K562 (cell line): ENCODE measurements at regions not wholly inside any gene's neighbourhood (a gene's known extent, or its start where the extent isn't known, plus 50 kb on each side); places are given as distances from the start of the nearest gene placed in this dataset.

Experiments
- ATAC-seq: fragments of 200-7000 bp; cut with Tn5 transposase; 3 replicates; pipeline ENCODE4 v1.9.1; 2020; ENCODE audit warnings: moderate library complexity
- BruUV-seq: library from RNA; stranded (reverse); fragments of 400-500 nt; replicated peaks from 2 replicates; lab custom pipeline; 2021; lab: Mats Ljungman, UMichigan
- CTCF ChIA-PET: fragments of 300-600 bp; formaldehyde crosslinking; extraction: SDS; loops from one replicate; lab custom pipeline; 2021; ENCODE audit warnings: low intra/inter-chr PET ratio; lab: Yijun Ruan, JAX
- POLR2A ChIA-PET: fragments of 300-600, 350-650 bp; sonication (Branson Sonifier 250); formaldehyde crosslinking; extraction: SDS; loops from one replicate; lab custom pipeline; 2021; ENCODE audit warnings: antibody characterized with exemption, inconsistent platforms; lab: Yijun Ruan, JAX
- DNase-seq, 4 experiments: peaks; one replicate each; pipeline versions ENCODE4 v3.0.0 to v3.0.0-alpha.2; 2011 to 2018; ENCODE audit warnings: low spot score in 3 of 4, mixed read lengths in 3 of 4; ENCODE audit errors: extremely low read depth in 1 of 4
- FAIRE-seq: peaks from 2 replicates; lab custom pipeline; 2011; peaks lifted over from hg19 to GRCh38; lab: Jason Lieb, UNC
- H2AFZ ChIP-seq: 2 replicates; pipeline ENCODE4 v1.6.0; 2011; ENCODE audit warnings: low read depth, low read length, control low read depth, inconsistent platforms
- H3K27ac ChIP-seq: fragments of 200-600 bp; 3 replicates; pipeline ENCODE4 v1.8.0; 2011; ENCODE audit warnings: low read depth, mild to moderate bottlenecking, control low read depth, inconsistent platforms, low read length, moderate library complexity, mixed read lengths; ENCODE audit errors: extremely low read depth
- H3K27me3 ChIP-seq, 2 experiments: fragments of 300-600 bp in 1 of 2; 2 replicates in 1 of 2; 3 replicates in 1 of 2; pipeline versions ENCODE4 v1.6.0 to v1.8.0; 2011; ENCODE audit warnings: inconsistent platforms in 2 of 2, low read length in 2 of 2, mild to moderate bottlenecking in 1 of 2, mixed read lengths in 1 of 2, moderate library complexity in 1 of 2; ENCODE audit not compliant: control insufficient read depth in 2 of 2, insufficient read depth in 2 of 2
- H3K36me3 ChIP-seq: fragments of 300-600 bp; 3 replicates; pipeline ENCODE4 v1.8.0; 2011; ENCODE audit warnings: mild to moderate bottlenecking, low read length, inconsistent platforms; ENCODE audit not compliant: control insufficient read depth, insufficient read depth
- H3K4me1 ChIP-seq, 2 experiments: fragments of 200-600 bp in 1 of 2; replicated peaks in 1 of 2; 2 replicates in 1 of 2; 3 replicates in 1 of 2; pipeline versions ENCODE4 v1.5.1 to v1.8.0; 2011; ENCODE audit warnings: inconsistent platforms in 2 of 2, low read length in 2 of 2, mild to moderate bottlenecking in 1 of 2, mixed read lengths in 1 of 2, moderate library complexity in 1 of 2; ENCODE audit not compliant: control insufficient read depth in 2 of 2, insufficient read depth in 2 of 2
- H3K4me2 ChIP-seq: 2 replicates; pipeline ENCODE4 v1.6.1; 2011; ENCODE audit warnings: low read length, control low read depth, inconsistent platforms, mixed read lengths; ENCODE audit not compliant: insufficient read depth
- H3K4me3 ChIP-seq: fragments of 200-600 bp; sonication (generic), shearing (Covaris generic); 2 replicates; pipeline ENCODE4 v1.5.1; 2016; ENCODE audit warnings: control low read depth, inconsistent platforms
- H3K79me2 ChIP-seq: fragments of 200-600 bp; 3 replicates; pipeline ENCODE4 v1.8.0; 2011; ENCODE audit warnings: low read length, inconsistent platforms; ENCODE audit not compliant: control insufficient read depth, insufficient read depth
- H3K9ac ChIP-seq, 2 experiments: 2 replicates each; pipeline versions ENCODE4 v1.6.0 to v1.6.1; 2011; ENCODE audit warnings: low read depth in 2 of 2, low read length in 2 of 2, control low read depth in 1 of 2, inconsistent platforms in 1 of 2, mild to moderate bottlenecking in 1 of 2, mixed read lengths in 1 of 2; ENCODE audit not compliant: insufficient read depth in 1 of 2
- H3K9me1 ChIP-seq: one replicate; pipeline ENCODE4 v1.6.0; 2011; ENCODE audit warnings: inconsistent platforms, mild to moderate bottlenecking, low read length, moderate library complexity; ENCODE audit not compliant: control insufficient read depth, insufficient read depth
- H3K9me3 ChIP-seq: replicated peaks from 2 replicates; pipeline ENCODE4 v1.5.1; 2011; ENCODE audit warnings: low read depth, low read length, inconsistent platforms; ENCODE audit not compliant: control insufficient read depth, insufficient read depth
- H4K20me1 ChIP-seq: replicated peaks from 2 replicates; pipeline ENCODE4 v1.6.1; 2011; ENCODE audit warnings: low read length, inconsistent platforms, mixed read lengths; ENCODE audit not compliant: control insufficient read depth, insufficient read depth
- ADNP ChIP-seq: fragments of 200-800 bp; sonication (Bioruptor generic); IDR thresholded peaks from 2 replicates; pipeline ENCODE4 v1.6.1; 2016; ENCODE audit warnings: missing genetic modification characterization, missing compliant biosample characterization
- BRD9 ChIP-seq: fragments of 450-650 bp; IDR thresholded peaks from 2 replicates; pipeline ENCODE4 v1.6.1; 2018; ENCODE audit warnings: low read depth; ENCODE audit not compliant: partially characterized antibody
- DLX4 ChIP-seq: fragments of 250-450 bp; sonication (Bioruptor Pico); IDR thresholded peaks from 2 replicates; pipeline ENCODE4 v1.6.1; 2021; ENCODE audit warnings: mild to moderate bottlenecking
- FOXK2 ChIP-seq, 2 experiments: fragments of 450-650 bp; IDR thresholded peaks in 1 of 2; conservative IDR thresholded peaks in 1 of 2; 2 replicates each; pipeline ENCODE4 v1.6.1; 2016; ENCODE audit warnings: low read depth in 2 of 2, mild to moderate bottlenecking in 1 of 2
- FOXM1 ChIP-seq, 2 experiments: fragments of 450-650 bp in 1 of 2; sonication (generic) in 1 of 2; formaldehyde crosslinking in 1 of 2; IDR thresholded peaks; 2 replicates each; pipeline versions ENCODE4 v1.6.1 to v1.9.0; 2017 to 2022; ENCODE audit warnings: low read depth in 2 of 2, mild to moderate bottlenecking in 2 of 2, missing genetic modification reagents in 1 of 2, moderate library complexity in 1 of 2
- PCBP1 ChIP-seq: fragments of 200-400 bp; formaldehyde crosslinking; IDR thresholded peaks from 2 replicates; pipeline ENCODE4 v1.6.1; 2018; ENCODE audit warnings: mild to moderate bottlenecking, low read depth, low read length; ENCODE audit not compliant: poor library complexity, severe bottlenecking
- STAT5A ChIP-seq: IDR thresholded peaks from 2 replicates; pipeline ENCODE4 v1.6.1; 2012; ENCODE audit warnings: low read length, inconsistent platforms, borderline replicate concordance
- ZC3H8 ChIP-seq: fragments of 450-650 bp; IDR thresholded peaks from 2 replicates; pipeline ENCODE4 v1.6.1; 2017
- ZNF444 ChIP-seq: fragments of 250-450 bp; sonication (Bioruptor Pico); IDR thresholded peaks from 2 replicates; pipeline ENCODE4 v1.4.0; 2020; ENCODE audit warnings: mild to moderate bottlenecking, moderate library complexity
- ZZZ3 ChIP-seq: fragments of 450-650 bp; IDR thresholded peaks from 2 replicates; pipeline ENCODE4 v1.6.1; 2016; ENCODE audit warnings: antibody characterized with exemption, mild to moderate bottlenecking, moderate library complexity
- WGBS: fragments of 100-300 bp; shearing (Covaris generic); methylation state at CpG from one replicate; pipeline ENCODE4 v1.1.6; 2016; ENCODE audit warnings: low coverage, mixed read lengths; ENCODE audit not compliant: insufficient coverage; ENCODE audit errors: missing lambda C conversion rate; 5-methylcytosine and 5-hydroxymethylcytosine counted together
- in situ Hi-C: fragments of 300-500 bp; cut with MboI; formaldehyde crosslinking; loops from 4 replicates; pipeline ENCODE4 v1.15.0; 2018; ENCODE audit warnings: inconsistent platforms, mixed read lengths
- intact Hi-C: fragments of 100-400 bp; cut with micrococcal nuclease; formaldehyde crosslinking; loops from 2 replicates; pipeline ENCODE4 v1.14.2; 2022

GRCh38 chr2:42974169-42974720 is 181.9 kb upstream of the HAAO start:
- no peak overlapping the region; a peak in 1 of 4 replicates for H3K9ac ChIP-seq
- TF ChIP-seq DLX4 (CRISPR knock-in tag) (no peak), ZC3H8 (no peak), ZNF444 (no peak), PCBP1 (no peak), ADNP (tag) (no peak), FOXM1 (IDR thresholded peaks at IDR 0.05; ENCODE audit: low read depth) (no peak), FOXM1 (CRISPR knock-in tag; IDR thresholded peaks at IDR 0.05; ENCODE audit: low read depth) (no peak), BRD9 (no peak), FOXK2 (conservative IDR thresholded peaks at IDR 0.05 in 1 of 2, IDR thresholded peaks at IDR 0.05 in 1 of 2; ENCODE audit: low read depth in 2 of 2) (no peak), ZZZ3 (no peak), STAT5A (no peak)
- CTCF ChIA-PET: interaction anchor here (0.5 to 2.1 kb wide), 5 partner anchors 157 to 266 kb away, joined by 3 to 11 read pairs (median 3); no protein-coding TSS in a partner anchor
- ATAC-seq: no peak
- no peak overlapping the region for H3K27ac ChIP-seq
- no peak for DNase-seq
- FAIRE-seq: no peak
- H3K4me3 ChIP-seq: no peak overlapping the region
- H3K27me3 ChIP-seq: no peaks in the 10 kb centered on the region
- no peaks in the 10 kb centered on the region for H3K79me2 ChIP-seq
- peaks cover 2 to 34% of the 10 kb centered on the region in 2 experiments; a peak in 3 of 5 replicates for H3K4me1 ChIP-seq
- in situ Hi-C loops (loop anchor here (10.0 kb wide), 1 partner anchor 261 kb away; no protein-coding TSS in a partner anchor), intact Hi-C loops (loop anchor here (10.0 kb wide), 1 partner anchor 511 kb away; no protein-coding TSS in a partner anchor)
- no peaks in the 10 kb centered on the region for H3K36me3 ChIP-seq
- H2AFZ ChIP-seq: peak overlapping the region; percentile 46; the same call in 1 of the 2 replicates
- 47% methylated on average over 2 of the region's 2 CpGs for WGBS
- no peaks in the 10 kb centered on the region for H3K9me1 ChIP-seq
- no peak overlapping the region for H3K4me2 ChIP-seq
- no TSS peak for BruUV-seq
- POLR2A ChIA-PET: interaction anchor here (0.6 to 1.4 kb wide), 4 partner anchors 9 to 259 kb away, joined by 3 to 4 read pairs (median 3); no protein-coding TSS in a partner anchor
- no peaks in the 10 kb centered on the region for H4K20me1 ChIP-seq
- peaks cover 4% of the 10 kb centered on the region for H3K9me3 ChIP-seq
